BE2C (cell line): ENCODE measurements at regions not wholly inside any gene's neighbourhood (a gene's known extent, or its start where the extent isn't known, plus 50 kb on each side); places are given as distances from the start of the nearest gene placed in this dataset.

ENCODE experiments used
- DNase-seq: peaks from one replicate; pipeline ENCODE4 v3.0.0-alpha.2; 2020
- H3K27me3 ChIP-seq: fragments of 250-450 bp; sonication (Bioruptor Pico); 2 replicates; pipeline ENCODE4 v1.5.1; 2020; ENCODE audit warnings: mild to moderate bottlenecking
- H3K36me3 ChIP-seq: fragments of 250-450 bp; sonication (Bioruptor Pico); 2 replicates; pipeline ENCODE4 v1.5.1; 2020; ENCODE audit warnings: mild to moderate bottlenecking
- H3K4me1 ChIP-seq: fragments of 250-450 bp; sonication (Bioruptor Pico); 2 replicates; pipeline ENCODE4 v1.5.1; 2020
- H3K4me3 ChIP-seq: 2 replicates; pipeline ENCODE4 v1.5.1; 2011; ENCODE audit warnings: low read depth, low read length
- H3K9me3 ChIP-seq: fragments of 250-450 bp; sonication (Bioruptor Pico); 2 replicates; pipeline ENCODE4 v1.5.1; 2020
- TF ChIP-seq, protein P1 (sequence below): IDR thresholded peaks from 2 replicates; pipeline ENCODE4 v1.5.1; 2012; ENCODE audit warnings: mild to moderate bottlenecking, low read depth, low read length

DNA sequence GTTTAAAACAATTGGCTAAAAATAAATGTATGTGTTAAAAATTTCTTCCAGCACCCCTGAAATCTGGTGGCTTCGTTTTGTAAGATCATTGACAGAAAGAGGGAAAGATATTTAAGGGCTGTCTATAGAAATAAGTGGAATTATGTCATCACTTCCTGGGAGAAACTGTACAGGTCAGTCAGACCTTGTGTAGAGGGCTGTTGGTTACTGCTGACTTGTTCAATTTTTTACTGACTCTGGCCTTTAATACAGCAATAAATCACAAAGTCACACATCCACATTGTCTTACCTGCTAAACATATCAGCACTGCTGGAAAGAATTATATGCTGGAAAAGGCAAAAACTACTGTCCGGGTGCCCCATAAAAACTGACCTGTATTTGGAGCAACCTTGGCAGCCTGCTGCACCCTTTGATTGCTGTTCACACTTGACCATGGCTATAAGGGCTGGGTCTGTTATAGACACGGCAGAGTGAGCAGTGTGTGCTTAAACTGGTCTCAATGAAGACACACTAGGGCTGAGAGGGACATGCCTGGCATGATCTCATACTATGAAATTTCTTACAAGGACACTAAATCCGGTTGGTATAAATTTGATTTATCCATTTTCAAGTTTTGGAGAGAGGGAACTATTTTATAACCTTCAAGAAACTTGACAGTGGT is 162.1 kb downstream of the NHLRC3 start:
- TF ChIP-seq, protein P1, sequence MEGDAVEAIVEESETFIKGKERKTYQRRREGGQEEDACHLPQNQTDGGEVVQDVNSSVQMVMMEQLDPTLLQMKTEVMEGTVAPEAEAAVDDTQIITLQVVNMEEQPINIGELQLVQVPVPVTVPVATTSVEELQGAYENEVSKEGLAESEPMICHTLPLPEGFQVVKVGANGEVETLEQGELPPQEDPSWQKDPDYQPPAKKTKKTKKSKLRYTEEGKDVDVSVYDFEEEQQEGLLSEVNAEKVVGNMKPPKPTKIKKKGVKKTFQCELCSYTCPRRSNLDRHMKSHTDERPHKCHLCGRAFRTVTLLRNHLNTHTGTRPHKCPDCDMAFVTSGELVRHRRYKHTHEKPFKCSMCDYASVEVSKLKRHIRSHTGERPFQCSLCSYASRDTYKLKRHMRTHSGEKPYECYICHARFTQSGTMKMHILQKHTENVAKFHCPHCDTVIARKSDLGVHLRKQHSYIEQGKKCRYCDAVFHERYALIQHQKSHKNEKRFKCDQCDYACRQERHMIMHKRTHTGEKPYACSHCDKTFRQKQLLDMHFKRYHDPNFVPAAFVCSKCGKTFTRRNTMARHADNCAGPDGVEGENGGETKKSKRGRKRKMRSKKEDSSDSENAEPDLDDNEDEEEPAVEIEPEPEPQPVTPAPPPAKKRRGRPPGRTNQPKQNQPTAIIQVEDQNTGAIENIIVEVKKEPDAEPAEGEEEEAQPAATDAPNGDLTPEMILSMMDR: no peak
- H3K27me3 ChIP-seq: no peaks in the 10 kb centered on the region; the same call in 1 of the 2 replicates
- no peaks in the 10 kb centered on the region for H3K4me1 ChIP-seq
- H3K36me3 ChIP-seq: no peaks in the 10 kb centered on the region
- DNase-seq: no peak
- H3K4me3 ChIP-seq: no peak overlapping the region
- H3K9me3 ChIP-seq: no peaks in the 10 kb centered on the region

DNA sequence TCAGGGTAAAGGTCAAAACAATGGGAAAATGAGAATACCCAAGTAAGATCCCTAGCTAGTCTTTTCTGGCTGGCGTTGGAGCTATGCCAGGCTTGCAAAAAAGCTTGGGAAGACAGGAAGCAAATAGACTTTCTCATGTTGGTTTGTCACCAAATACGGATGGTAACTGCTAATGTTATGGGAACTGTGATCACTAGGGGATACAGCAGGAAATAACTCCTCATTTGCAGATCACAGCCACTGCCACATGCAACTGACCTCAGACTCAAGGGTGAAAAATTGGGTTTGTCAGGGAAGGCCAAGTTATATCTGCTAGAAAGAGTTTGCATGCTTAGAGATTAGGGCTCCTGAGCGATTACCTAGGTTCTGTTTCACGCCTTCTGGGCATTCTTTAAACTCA is 162.9 kb downstream of the NHLRC3 start:
- Histone ChIP-seq H3K4me1 (no peaks in the 10 kb centered on the region), H3K4me3 (no peak overlapping the region), H3K27me3 (no peaks in the 10 kb centered on the region), H3K36me3 (no peaks in the 10 kb centered on the region), H3K9me3 (no peaks in the 10 kb centered on the region)
- no peak for DNase-seq
- TF ChIP-seq, protein P1: no peak

DNA sequence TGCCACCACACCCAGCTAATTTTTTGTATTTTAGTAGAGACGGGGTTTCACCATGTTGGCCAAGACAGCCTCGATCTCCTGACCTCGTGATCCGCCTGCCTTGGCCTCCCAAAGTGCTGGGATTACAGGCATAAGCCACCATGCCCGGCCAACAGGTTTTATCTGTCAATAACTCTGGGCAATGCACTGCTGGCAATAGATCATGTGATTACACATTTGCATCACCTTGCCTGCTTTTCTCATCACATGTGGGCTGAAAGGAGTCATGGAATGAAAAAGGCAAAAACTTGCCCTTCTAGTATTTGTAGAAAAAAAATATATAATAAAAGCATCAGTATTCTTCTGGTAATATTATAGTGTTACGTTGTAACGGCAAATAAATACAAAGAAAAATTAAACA is 164.5 kb downstream of the NHLRC3 start:
- DNase-seq: no peak
- H3K9me3 ChIP-seq: no peaks in the 10 kb centered on the region
- no peaks in the 10 kb centered on the region for H3K27me3 ChIP-seq
- no peaks in the 10 kb centered on the region for H3K4me1 ChIP-seq
- H3K4me3 ChIP-seq: no peak overlapping the region
- no peaks in the 10 kb centered on the region for H3K36me3 ChIP-seq
- TF ChIP-seq, protein P1: no peak

DNA sequence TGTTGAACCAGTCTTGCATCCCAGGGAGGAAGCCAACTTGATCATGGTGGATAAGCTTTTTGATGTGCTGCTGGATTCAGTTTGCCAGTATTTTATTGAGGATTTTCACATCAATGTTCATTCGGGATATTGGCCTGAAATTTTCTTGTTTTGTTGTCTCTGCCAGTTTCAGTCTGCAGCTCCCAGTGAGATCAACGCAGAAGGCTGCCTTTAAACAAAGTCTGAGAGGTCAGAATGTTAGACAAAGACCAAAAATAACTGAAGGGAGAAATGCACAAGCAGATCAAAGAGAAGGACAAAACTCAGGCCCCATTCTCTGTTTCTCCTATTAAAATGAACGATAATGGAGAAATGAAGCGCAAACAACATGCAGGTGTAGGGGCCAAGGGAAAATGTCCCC is 170.4 kb downstream of the NHLRC3 start:
- Histone ChIP-seq H3K27me3 (no peaks in the 10 kb centered on the region), H3K4me3 (no peak overlapping the region), H3K9me3 (no peaks in the 10 kb centered on the region), H3K36me3 (no peaks in the 10 kb centered on the region), H3K4me1 (no peaks in the 10 kb centered on the region)
- no peak for DNase-seq
- TF ChIP-seq, protein P1: no peak

DNA sequence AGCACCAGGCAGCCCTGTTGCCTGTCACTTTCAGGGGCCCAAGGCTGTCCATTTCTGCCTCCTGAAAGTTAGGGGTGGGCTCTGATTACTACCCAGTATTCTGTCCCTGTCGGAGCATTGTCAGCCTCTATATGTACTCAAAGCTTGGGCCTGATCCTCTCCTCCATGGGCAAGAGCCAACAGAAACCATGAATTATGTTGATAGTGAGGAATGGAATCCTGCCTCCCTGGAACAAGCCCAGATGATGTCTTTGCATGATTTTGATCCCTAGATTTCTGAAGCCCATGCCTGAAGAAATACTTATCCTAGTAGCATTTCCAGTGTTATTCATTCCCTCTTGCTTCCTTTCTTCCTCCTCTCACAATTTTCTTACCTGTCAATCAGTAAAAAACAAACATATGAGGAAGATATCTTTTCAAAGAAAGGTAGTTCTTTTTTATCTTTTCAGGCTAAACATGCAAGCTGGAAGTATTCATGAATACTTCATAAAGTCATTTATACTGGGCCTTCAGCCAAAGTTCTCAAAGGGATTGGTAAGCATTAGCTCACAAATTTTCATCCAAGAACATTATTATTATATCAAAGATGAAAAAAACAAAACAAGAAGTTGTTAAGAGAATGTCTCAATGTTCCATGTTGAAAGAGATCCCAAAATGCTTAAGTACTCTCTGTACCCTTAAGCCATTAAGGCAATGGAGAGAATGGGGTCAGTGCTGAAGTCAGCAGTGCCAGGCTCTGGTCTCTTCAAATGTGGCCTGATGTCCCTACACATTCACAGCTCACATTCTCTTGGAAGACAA is 171.7 kb downstream of the NHLRC3 start:
- Histone ChIP-seq H3K27me3 (no peaks in the 10 kb centered on the region), H3K9me3 (no peaks in the 10 kb centered on the region), H3K4me3 (no peak overlapping the region), H3K4me1 (no peaks in the 10 kb centered on the region), H3K36me3 (no peaks in the 10 kb centered on the region)
- TF ChIP-seq, protein P1: no peak
- DNase-seq: no peak

DNA sequence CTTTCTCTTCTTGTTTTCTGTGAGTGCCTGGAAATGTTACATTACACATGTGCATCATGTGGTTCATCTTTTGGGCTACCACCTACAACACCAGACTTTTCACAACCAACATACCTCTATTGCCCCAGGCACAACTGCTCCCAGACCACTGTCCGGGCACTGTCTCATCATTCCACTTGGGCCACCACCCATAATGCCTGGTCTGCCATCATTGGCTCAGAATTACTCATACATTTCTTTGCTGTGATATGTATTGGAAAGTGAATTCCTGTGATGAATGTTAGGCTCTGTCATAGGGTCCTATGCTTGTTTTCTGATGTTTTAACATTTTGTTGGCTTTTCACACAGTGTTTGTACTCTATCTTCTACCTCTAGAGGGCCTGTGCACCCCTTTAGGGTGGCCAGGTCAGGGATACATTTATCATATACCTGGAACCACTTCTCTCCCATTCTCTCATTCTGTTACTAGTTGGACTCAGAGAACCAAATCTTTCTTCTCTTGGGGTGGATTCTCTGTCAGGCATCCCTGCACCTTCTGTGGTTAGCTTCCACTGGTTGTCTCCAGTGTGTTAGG is 172.8 kb downstream of the NHLRC3 start:
- Histone ChIP-seq H3K4me1 (no peaks in the 10 kb centered on the region), H3K9me3 (no peaks in the 10 kb centered on the region), H3K36me3 (no peaks in the 10 kb centered on the region), H3K4me3 (no peak overlapping the region), H3K27me3 (no peaks in the 10 kb centered on the region)
- DNase-seq: no peak
- TF ChIP-seq, protein P1: no peak
